Ovary (tissue), 7 donors: ENCODE measurements at regions not wholly inside any gene's neighbourhood (a gene's known extent, or its start where the extent isn't known, plus 50 kb on each side); places are given as distances from the start of the nearest gene placed in this dataset.

Experiments used
- DNase-seq, 5 donors: peaks; one replicate each; pipeline ENCODE4 v3.0.0-alpha.2; 2019 to 2020
- H3K27ac ChIP-seq, 2 donors: fragments of 200-600 bp; one replicate each; pipeline versions ENCODE4 v1.5.1 to v1.8.0; 2019 to 2022
- H3K27me3 ChIP-seq: fragments of 200-600 bp; one replicate; pipeline ENCODE4 v1.8.0; 2022
- H3K36me3 ChIP-seq: fragments of 200-600 bp; sonication (generic); one replicate; pipeline ENCODE4 v1.5.1; 2019
- H3K4me1 ChIP-seq: one replicate; pipeline ENCODE4 v1.8.1; 2013; ENCODE audit warnings: mild to moderate bottlenecking, moderate library complexity; ENCODE audit not compliant: insufficient read depth
- H3K4me3 ChIP-seq: fragments of 200-600 bp; sonication (generic); one replicate; pipeline ENCODE4 v1.5.1; 2017
- H3K9me3 ChIP-seq, 2 donors: fragments of 200-600 bp in 1 of 2; sonication (generic) in 1 of 2; one replicate each; pipeline versions ENCODE4 v1.5.1 to v1.8.1; 2013 to 2019; ENCODE audit warnings: mild to moderate bottlenecking in 1 of 2, moderate library complexity in 1 of 2
- CTCF ChIP-seq, 3 donors: fragments of 450-650 bp in 2 of 3; fragments of 200-600 bp in 1 of 3; IDR thresholded peaks; one replicate each; pipeline versions ENCODE4 v1.5.1 to v1.8.0; 2016 to 2022; ENCODE audit warnings: antibody characterized with exemption in 3 of 3, mild to moderate bottlenecking in 1 of 3
- EP300 ChIP-seq: sonication (generic); formaldehyde crosslinking; IDR thresholded peaks from one replicate; pipeline ENCODE4 v1.6.1; 2017; ENCODE audit warnings: antibody characterized with exemption
- POLR2A ChIP-seq: fragments of 450-650 bp; IDR thresholded peaks from one replicate; pipeline ENCODE4 v1.6.1; 2017; ENCODE audit warnings: antibody characterized with exemption, mild to moderate bottlenecking, moderate library complexity
- WGBS, 3 donors: extraction: QIAGEN DNeasy Blood & Tissue Kit in 1 of 3; methylation state at CpG; one replicate each; pipeline versions ENCODE4 v1.1.5 to v1.1.7; 2013 to 2017; 5-methylcytosine and 5-hydroxymethylcytosine counted together
- intact Hi-C, 4 donors: fragments of 100-400 bp; cut with DNase I; formaldehyde crosslinking; loops; one replicate each; pipeline versions ENCODE4 v1.11.0 to v1.15.1; 2022 to 2023
- donor health status: DM: no; HTN: no; CAD: no; lungs with moderate emphysema.
- donor health status: DM: no; HTN: no; CAD: no.
- donor health status: Bipolar disorder and iron deficiency.
- donor health status: DM: no; HTN: no; CAD: no.
- donor health status: DM: yes; HTN: yes; CAD: no.

DNA sequence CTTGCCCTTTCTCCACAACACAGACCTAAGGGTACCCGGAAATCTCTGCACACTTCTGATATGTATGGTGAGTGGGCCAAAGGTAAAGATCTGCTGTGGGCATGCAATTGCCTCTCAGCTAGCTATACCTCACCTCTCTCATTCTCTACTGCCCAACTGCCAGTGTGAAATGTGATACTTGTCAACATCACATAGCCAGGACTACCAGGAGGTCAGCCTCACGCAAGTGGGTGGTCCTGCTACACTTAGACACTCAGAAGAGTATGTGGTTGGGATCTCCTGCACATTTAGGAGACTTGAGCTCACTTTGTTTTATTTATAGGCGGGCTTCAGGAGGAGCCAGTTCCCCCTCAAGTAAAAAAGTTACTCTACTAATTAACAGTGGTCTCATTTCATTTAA is 88.0 kb upstream of the MAN2A1 start:
- TF ChIP-seq EP300: no peak
- TF ChIP-seq CTCF (IDR thresholded peaks at IDR 0.05): no peak
- no peak for TF ChIP-seq POLR2A
- H3K4me1 ChIP-seq: no peaks in the 10 kb centered on the region
- intact Hi-C loops: no loop called here
- H3K27me3 ChIP-seq: no peaks in the 10 kb centered on the region
- no peaks in the 10 kb centered on the region for H3K36me3 ChIP-seq
- no peak overlapping the region for H3K27ac ChIP-seq
- 73 to 81% (median 73%) methylated on average over 3 of the region's 3 CpGs for WGBS, 3 donors
- H3K4me3 ChIP-seq: no peak overlapping the region
- H3K9me3 ChIP-seq: no peaks in the 10 kb centered on the region
- DNase-seq: no peak

DNA sequence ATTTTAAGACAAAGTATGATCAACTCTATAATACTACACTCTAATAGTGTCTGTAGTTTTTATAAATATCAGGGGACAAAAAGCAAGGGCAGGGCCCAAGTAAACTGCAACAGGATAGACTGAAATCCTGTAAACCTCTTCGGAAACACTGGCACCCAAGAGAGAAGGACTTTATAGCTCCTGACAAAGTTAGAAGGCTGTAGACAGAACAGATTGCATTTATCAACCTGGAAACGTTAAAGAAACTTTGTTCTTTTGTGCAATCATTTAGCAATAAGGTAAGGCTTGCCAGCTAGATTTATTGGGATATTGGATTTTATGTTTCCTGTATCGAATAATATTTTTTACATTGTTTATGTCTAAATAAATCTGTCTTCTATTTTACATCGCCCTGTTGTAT is 91.8 kb upstream of the MAN2A1 start:
- no peak for DNase-seq
- no peak for TF ChIP-seq EP300
- TF ChIP-seq POLR2A: no peak
- no peak for TF ChIP-seq CTCF (IDR thresholded peaks at IDR 0.05)
- Histone ChIP-seq H3K27ac (no peak overlapping the region), H3K9me3 (no peaks in the 10 kb centered on the region), H3K36me3 (no peaks in the 10 kb centered on the region), H3K4me3 (no peak overlapping the region), H3K4me1 (no peaks in the 10 kb centered on the region), H3K27me3 (no peaks in the 10 kb centered on the region)
- WGBS, 3 donors: 58 to 63% (median 61%) methylated on average over 4 of the region's 4 CpGs
- intact Hi-C loops: no loop called here

DNA sequence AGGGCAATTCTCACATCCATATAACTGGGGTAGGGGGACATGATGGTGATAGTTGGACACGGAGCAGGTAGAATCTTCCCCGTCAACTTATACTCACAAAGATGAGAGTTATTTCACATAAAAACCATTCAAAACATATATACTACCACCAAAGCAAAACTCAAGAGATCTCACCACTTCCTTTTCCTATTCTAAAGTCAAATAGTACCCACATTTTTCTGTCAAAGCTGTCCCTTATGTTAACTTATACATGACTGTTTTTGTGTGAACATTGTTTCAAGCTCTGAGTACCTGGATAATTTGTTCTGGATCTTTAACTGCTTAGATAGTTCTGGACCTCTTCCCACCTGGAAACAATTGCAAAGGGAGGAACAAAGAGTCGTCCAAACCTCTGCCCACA is 95.5 kb upstream of the MAN2A1 start:
- no peak for TF ChIP-seq POLR2A
- TF ChIP-seq CTCF (IDR thresholded peaks at IDR 0.05): no peak
- no peak overlapping the region for H3K4me3 ChIP-seq
- H3K36me3 ChIP-seq: no peaks in the 10 kb centered on the region
- intact Hi-C loops: no loop called here
- no peaks in the 10 kb centered on the region for H3K9me3 ChIP-seq
- H3K4me1 ChIP-seq: no peaks in the 10 kb centered on the region
- DNase-seq: no peak
- H3K27me3 ChIP-seq: no peaks in the 10 kb centered on the region
- no peak overlapping the region for H3K27ac ChIP-seq
- 72 to 82% (median 75%) methylated on average over 3 of the region's 3 CpGs for WGBS, 3 donors

GRCh38 chr5:109590799-109591198 is 98.9 kb upstream of the MAN2A1 start:
- no peak for DNase-seq
- H3K9me3 ChIP-seq: no peaks in the 10 kb centered on the region
- H3K4me1 ChIP-seq: no peaks in the 10 kb centered on the region
- H3K36me3 ChIP-seq: no peaks in the 10 kb centered on the region
- WGBS, 3 donors: 88 to 93% (median 90%) methylated on average over 3 of the region's 3 CpGs
- intact Hi-C loops: no loop called here
- H3K27ac ChIP-seq: no peak overlapping the region
- H3K27me3 ChIP-seq: no peaks in the 10 kb centered on the region
- no peak overlapping the region for H3K4me3 ChIP-seq
- TF ChIP-seq POLR2A (no peak), EP300 (no peak), CTCF (IDR thresholded peaks at IDR 0.05) (no peak)

- no peak overlapping the region for H3K27ac ChIP-seq
- H3K36me3 ChIP-seq: no peaks in the 10 kb centered on the region
- intact Hi-C loops: no loop called here
- no peaks in the 10 kb centered on the region for H3K4me1 ChIP-seq
- H3K9me3 ChIP-seq: no peaks in the 10 kb centered on the region
- WGBS, 3 donors: 69 to 80% (median 75%) methylated on average over 4 of the region's 4 CpGs
- H3K27me3 ChIP-seq: no peaks in the 10 kb centered on the region
- no peak for DNase-seq
- TF ChIP-seq CTCF (IDR thresholded peaks at IDR 0.05) (no peak), EP300 (no peak), POLR2A (no peak)
- no peak overlapping the region for H3K4me3 ChIP-seq
These were observed 99.7 kb upstream of the MAN2A1 start for GRCh38 chr5:109589986-109590385.
